HEK293 (cell line): ENCODE measurements at regions not wholly inside any gene's neighbourhood (a gene's known extent, or its start where the extent isn't known, plus 50 kb on each side); places are given as distances from the start of the nearest gene placed in this dataset.

Experiments
- CTCF ChIP-seq: fragments of 450-650 bp; formaldehyde crosslinking; IDR thresholded peaks from 2 replicates; pipeline ENCODE4 v1.5.1; 2016; ENCODE audit warnings: missing biosample characterization, missing genetic modification characterization
- ZBTB11 ChIP-seq: fragments of 450-650 bp; formaldehyde crosslinking; conservative IDR thresholded peaks from 2 replicates; pipeline ENCODE4 v1.5.1; 2016; ENCODE audit warnings: low read depth, missing biosample characterization, missing genetic modification characterization
- ZBTB17 ChIP-seq: fragments of 450-650 bp; formaldehyde crosslinking; IDR thresholded peaks from 2 replicates; pipeline ENCODE4 v1.5.1; 2016; ENCODE audit warnings: missing biosample characterization, missing genetic modification characterization
- ZFP37 ChIP-seq: fragments of 450-650 bp; formaldehyde crosslinking; IDR thresholded peaks from 2 replicates; pipeline ENCODE4 v1.5.1; 2016; ENCODE audit warnings: missing biosample characterization, missing genetic modification characterization
- ZNF202 ChIP-seq: fragments of 450-650 bp; formaldehyde crosslinking; IDR thresholded peaks from 2 replicates; pipeline ENCODE4 v1.5.1; 2016; ENCODE audit warnings: missing biosample characterization, missing genetic modification characterization, borderline replicate concordance
- ZNF266 ChIP-seq: fragments of 450-650 bp; formaldehyde crosslinking; IDR thresholded peaks from 2 replicates; pipeline ENCODE4 v1.5.1; 2016; ENCODE audit warnings: missing biosample characterization, missing genetic modification characterization, low read depth
- ZNF324 ChIP-seq: fragments of 450-650 bp; formaldehyde crosslinking; IDR thresholded peaks from 2 replicates; pipeline ENCODE4 v1.5.1; 2016; ENCODE audit warnings: missing biosample characterization, missing genetic modification characterization
- ZNF341 ChIP-seq: fragments of 450-650 bp; formaldehyde crosslinking; IDR thresholded peaks from 2 replicates; pipeline ENCODE4; 2016; ENCODE audit warnings: low read depth, missing biosample characterization, missing genetic modification characterization
- ZNF510 ChIP-seq: fragments of 450-650 bp; formaldehyde crosslinking; IDR thresholded peaks from 2 replicates; pipeline ENCODE4 v1.5.1; 2018; ENCODE audit warnings: mild to moderate bottlenecking, missing genetic modification characterization, missing biosample characterization; ENCODE audit not compliant: insufficient replicate concordance
- ZNF792 ChIP-seq: fragments of 450-650 bp; formaldehyde crosslinking; IDR thresholded peaks from 2 replicates; pipeline ENCODE4 v1.5.1; 2016; ENCODE audit warnings: missing biosample characterization, missing genetic modification characterization
- TF ChIP-seq, protein P1 (sequence below): fragments of 450-650 bp; formaldehyde crosslinking; IDR thresholded peaks from 2 replicates; pipeline ENCODE4 v1.5.1; 2016; ENCODE audit warnings: missing biosample characterization, missing genetic modification characterization
- TF ChIP-seq, protein P2 (sequence below): fragments of 450-650 bp; formaldehyde crosslinking; IDR thresholded peaks from 2 replicates; pipeline ENCODE4 v1.5.1; 2016; ENCODE audit warnings: missing biosample characterization, missing genetic modification characterization

DNA sequence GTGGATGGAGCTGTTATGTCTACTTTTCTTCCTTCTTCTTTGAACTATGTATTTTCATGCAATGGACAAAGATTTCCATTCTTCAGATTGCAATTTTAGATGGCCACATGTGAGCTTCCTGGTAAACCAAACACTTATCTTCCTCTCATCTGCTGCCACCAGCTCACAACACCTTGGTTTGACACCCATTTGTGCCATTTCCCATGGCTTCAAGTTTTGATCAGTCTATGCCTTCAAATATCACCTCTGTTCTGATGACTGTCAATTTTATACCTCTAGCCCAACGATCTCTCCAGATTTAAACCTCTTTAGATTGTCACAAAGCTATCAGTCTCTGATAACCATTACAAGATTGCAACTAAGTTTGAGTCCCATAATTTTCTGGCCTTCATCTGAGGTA lies 147.2 kb downstream of the TMEM38B start:
- TF ChIP-seq CTCF (tag by site-specific recombination): no peak
- TF ChIP-seq, protein P1, sequence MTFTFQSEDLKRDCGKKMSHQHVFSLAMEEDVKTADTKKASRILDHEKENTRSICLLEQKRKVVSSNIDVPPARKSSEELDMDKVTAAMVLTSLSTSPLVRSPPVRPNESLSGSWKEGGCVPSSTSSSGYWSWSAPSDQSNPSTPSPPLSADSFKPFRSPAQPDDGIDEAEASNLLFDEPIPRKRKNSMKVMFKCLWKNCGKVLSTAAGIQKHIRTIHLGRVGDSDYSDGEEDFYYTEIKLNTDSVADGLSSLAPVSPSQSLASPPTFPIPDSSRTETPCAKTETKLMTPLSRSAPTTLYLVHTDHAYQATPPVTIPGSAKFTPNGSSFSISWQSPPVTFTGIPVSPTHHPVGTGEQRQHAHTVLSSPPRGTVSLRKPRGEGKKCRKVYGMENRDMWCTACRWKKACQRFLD (tag by site-specific recombination): no peak
- TF ChIP-seq ZBTB11: no peak
- TF ChIP-seq ZFP37 (tag by site-specific recombination): no peak
- TF ChIP-seq, protein P2, sequence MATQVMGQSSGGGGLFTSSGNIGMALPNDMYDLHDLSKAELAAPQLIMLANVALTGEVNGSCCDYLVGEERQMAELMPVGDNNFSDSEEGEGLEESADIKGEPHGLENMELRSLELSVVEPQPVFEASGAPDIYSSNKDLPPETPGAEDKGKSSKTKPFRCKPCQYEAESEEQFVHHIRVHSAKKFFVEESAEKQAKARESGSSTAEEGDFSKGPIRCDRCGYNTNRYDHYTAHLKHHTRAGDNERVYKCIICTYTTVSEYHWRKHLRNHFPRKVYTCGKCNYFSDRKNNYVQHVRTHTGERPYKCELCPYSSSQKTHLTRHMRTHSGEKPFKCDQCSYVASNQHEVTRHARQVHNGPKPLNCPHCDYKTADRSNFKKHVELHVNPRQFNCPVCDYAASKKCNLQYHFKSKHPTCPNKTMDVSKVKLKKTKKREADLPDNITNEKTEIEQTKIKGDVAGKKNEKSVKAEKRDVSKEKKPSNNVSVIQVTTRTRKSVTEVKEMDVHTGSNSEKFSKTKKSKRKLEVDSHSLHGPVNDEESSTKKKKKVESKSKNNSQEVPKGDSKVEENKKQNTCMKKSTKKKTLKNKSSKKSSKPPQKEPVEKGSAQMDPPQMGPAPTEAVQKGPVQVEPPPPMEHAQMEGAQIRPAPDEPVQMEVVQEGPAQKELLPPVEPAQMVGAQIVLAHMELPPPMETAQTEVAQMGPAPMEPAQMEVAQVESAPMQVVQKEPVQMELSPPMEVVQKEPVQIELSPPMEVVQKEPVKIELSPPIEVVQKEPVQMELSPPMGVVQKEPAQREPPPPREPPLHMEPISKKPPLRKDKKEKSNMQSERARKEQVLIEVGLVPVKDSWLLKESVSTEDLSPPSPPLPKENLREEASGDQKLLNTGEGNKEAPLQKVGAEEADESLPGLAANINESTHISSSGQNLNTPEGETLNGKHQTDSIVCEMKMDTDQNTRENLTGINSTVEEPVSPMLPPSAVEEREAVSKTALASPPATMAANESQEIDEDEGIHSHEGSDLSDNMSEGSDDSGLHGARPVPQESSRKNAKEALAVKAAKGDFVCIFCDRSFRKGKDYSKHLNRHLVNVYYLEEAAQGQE (tag by site-specific recombination): no peak
- TF ChIP-seq ZNF792 (tag by site-specific recombination): no peak
- no peak for TF ChIP-seq ZNF202
- no peak for TF ChIP-seq ZNF510 (tag by site-specific recombination)
- no peak for TF ChIP-seq ZNF324 (tag by site-specific recombination)
- no peak for TF ChIP-seq ZNF341 (tag by site-specific recombination)
- no peak for TF ChIP-seq ZBTB17 (tag by site-specific recombination)
- TF ChIP-seq ZNF266 (tag by site-specific recombination): no peak
